ENCODE measurements at regions not wholly inside any gene's neighbourhood (a gene's known extent, or its start where the extent isn't known, plus 50 kb on each side); places are given as distances from the start of the nearest gene placed in this dataset.

GRCh38 chr14:55767286-55767685 lies 187.3 kb downstream of the KTN1 start:
- Histone ChIP-seq H3K4me3 (no peak overlapping the region), H3K4me1 (no peaks in the 10 kb centered on the region), H3K27me3 (no peaks in the 10 kb centered on the region), H3K9me3 (no peaks in the 10 kb centered on the region), H3K36me3 (no peaks in the 10 kb centered on the region), H3K27ac (no peak overlapping the region)
- no peak for DNase-seq (ENCODE audit: low spot score)
- TF ChIP-seq CTCF (IDR thresholded peaks at IDR 0.05), result no peak

- H3K36me3 ChIP-seq, result no peaks in the 10 kb centered on the region
- H3K27me3 ChIP-seq, result no peaks in the 10 kb centered on the region
- no peaks in the 10 kb centered on the region for H3K9me3 ChIP-seq
- H3K27ac ChIP-seq, result no peak overlapping the region
- no peaks in the 10 kb centered on the region for H3K4me1 ChIP-seq
- DNase-seq (ENCODE audit: low spot score), result no peak
- H3K4me3 ChIP-seq, result no peak overlapping the region
- TF ChIP-seq CTCF (IDR thresholded peaks at IDR 0.05), result no peak
Observed at GRCh38 chr14:55769877-55770276, 189.9 kb downstream of the KTN1 start.

- Histone ChIP-seq H3K4me3 (no peak overlapping the region), H3K9me3 (no peaks in the 10 kb centered on the region), H3K27ac (no peak overlapping the region), H3K4me1 (no peaks in the 10 kb centered on the region), H3K27me3 (no peaks in the 10 kb centered on the region), H3K36me3 (no peaks in the 10 kb centered on the region)
- DNase-seq (ENCODE audit: low spot score), result no peak
- no peak for TF ChIP-seq CTCF (IDR thresholded peaks at IDR 0.05)
Observed at GRCh38 chr14:55771242-55771981, 191.4 kb downstream of the KTN1 start.

DNA sequence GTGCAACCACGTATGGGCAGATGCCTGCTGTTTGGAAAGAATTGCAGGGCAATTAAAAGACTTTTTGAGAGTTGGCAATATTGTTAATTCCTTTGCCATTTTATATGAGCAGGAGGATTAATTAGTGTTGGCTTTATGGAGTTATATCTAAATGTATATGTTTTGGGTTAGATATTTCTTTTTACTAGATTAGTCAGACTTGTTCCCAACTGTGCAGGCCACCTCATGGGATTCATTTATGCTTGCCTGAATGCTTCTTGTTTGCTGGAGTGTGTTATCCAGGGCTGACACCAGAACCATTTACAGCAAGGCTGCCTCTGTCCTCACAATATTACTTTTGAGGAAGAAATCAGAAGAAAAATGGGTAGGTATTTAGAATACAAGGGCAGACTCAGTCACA lies 192.5 kb downstream of the KTN1 start:
- TF ChIP-seq CTCF (IDR thresholded peaks at IDR 0.05), result no peak
- no peaks in the 10 kb centered on the region for H3K9me3 ChIP-seq
- no peak overlapping the region for H3K27ac ChIP-seq
- H3K4me3 ChIP-seq, result no peak overlapping the region
- no peak for DNase-seq (ENCODE audit: low spot score)
- no peaks in the 10 kb centered on the region for H3K27me3 ChIP-seq
- H3K4me1 ChIP-seq, result no peaks in the 10 kb centered on the region
- no peaks in the 10 kb centered on the region for H3K36me3 ChIP-seq

DNA sequence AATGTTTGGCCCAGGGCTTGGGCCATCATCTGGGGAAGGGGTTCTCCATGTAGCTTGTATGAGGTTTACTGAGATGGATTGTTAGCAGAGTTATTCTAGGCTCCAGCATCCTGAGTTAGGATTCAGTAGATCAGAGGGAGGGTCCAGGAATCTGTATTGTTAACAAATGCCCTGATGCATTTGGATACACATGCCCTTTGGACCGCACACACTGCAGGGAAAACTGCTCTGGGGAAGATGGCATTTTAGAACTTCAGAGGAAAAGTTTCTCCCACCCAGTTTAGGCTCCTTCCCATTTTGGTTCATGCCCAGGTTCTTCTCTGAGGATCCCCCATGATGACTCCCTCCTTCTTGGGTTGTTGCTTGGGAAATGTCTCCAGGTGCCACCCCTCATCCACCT lies 193.3 kb downstream of the KTN1 start:
- H3K9me3 ChIP-seq, result no peaks in the 10 kb centered on the region

More for the DNA sequence above, 193.3 kb downstream of the KTN1 start:
- no peak overlapping the region for H3K4me3 ChIP-seq
- H3K36me3 ChIP-seq, result no peaks in the 10 kb centered on the region
- H3K4me1 ChIP-seq, result no peaks in the 10 kb centered on the region
- DNase-seq (ENCODE audit: low spot score), result no peak
- TF ChIP-seq CTCF (IDR thresholded peaks at IDR 0.05), result no peak
- no peak overlapping the region for H3K27ac ChIP-seq
- H3K27me3 ChIP-seq, result no peaks in the 10 kb centered on the region

Measured in right atrium auricular region (tissue), 2 donors.